ENCODE measurements at regions not wholly inside any gene's neighbourhood (a gene's known extent, or its start where the extent isn't known, plus 50 kb on each side); places are given as distances from the start of the nearest gene placed in this dataset.

- TF ChIP-seq ZNF274 (IDR thresholded peaks at IDR 0.05; ENCODE audit: low read depth, low read length): no peak
- no peak for TF ChIP-seq SUZ12 (IDR thresholded peaks at IDR 0.05; ENCODE audit: extremely low read depth, insufficient read depth, insufficient read length)
Observed at GRCh38 chr10:22807238-22807637, 92.9 kb upstream of the PIP4K2A start.

Measured in NT2/D1 (cell line).